Osteocyte (in vitro differentiated cells): ENCODE measurements at regions not wholly inside any gene's neighbourhood (a gene's known extent, or its start where the extent isn't known, plus 50 kb on each side); places are given as distances from the start of the nearest gene placed in this dataset.

ENCODE experiments used
- DNase-seq: peaks from one replicate; pipeline ENCODE4 v3.0.0; 2021; ENCODE audit warnings: mixed read lengths; ENCODE audit not compliant: unreplicated experiment; ENCODE audit errors: extremely low spot score
- H3K27ac Mint-ChIP-seq: one replicate; pipeline ENCODE4 v1.8.0; 2021; ENCODE audit warnings: mild to moderate bottlenecking, mixed read lengths; ENCODE audit not compliant: unreplicated experiment
- H3K27me3 Mint-ChIP-seq: one replicate; pipeline ENCODE4 v1.8.0; 2021; ENCODE audit warnings: mixed read lengths; ENCODE audit not compliant: unreplicated experiment
- H3K36me3 Mint-ChIP-seq: one replicate; pipeline ENCODE4 v1.8.0; 2021; ENCODE audit warnings: mixed read lengths; ENCODE audit not compliant: unreplicated experiment
- H3K4me1 Mint-ChIP-seq: one replicate; pipeline ENCODE4 v1.8.0; 2021; ENCODE audit warnings: mixed read lengths; ENCODE audit not compliant: unreplicated experiment
- H3K4me3 Mint-ChIP-seq: one replicate; pipeline ENCODE4 v1.8.0; 2021; ENCODE audit warnings: mild to moderate bottlenecking, moderate library complexity, mixed read lengths; ENCODE audit not compliant: unreplicated experiment
- H3K9me3 Mint-ChIP-seq: one replicate; pipeline ENCODE4 v1.8.0; 2021; ENCODE audit warnings: mixed read lengths; ENCODE audit not compliant: unreplicated experiment
- CTCF ChIP-seq: fragments of 200-600 bp; sonication (generic); IDR thresholded peaks from 2 replicates; pipeline ENCODE4 v1.5.0; 2021; ENCODE audit warnings: antibody characterized with exemption, mild to moderate bottlenecking, moderate library complexity

- no peak for DNase-seq
- Mint-ChIP-seq H3K4me3 (no peak overlapping the region), H3K27ac (no peak overlapping the region), H3K9me3 (no peaks in the 10 kb centered on the region), H3K4me1 (peaks cover 5% of the 10 kb centered on the region), H3K36me3 (no peaks in the 10 kb centered on the region), H3K27me3 (no peaks in the 10 kb centered on the region)
- no peak for TF ChIP-seq CTCF
These were observed 206.6 kb upstream of the IER5L start for GRCh38 chr9:129384491-129385210.

- Mint-ChIP-seq H3K27me3 (no peaks in the 10 kb centered on the region), H3K9me3 (no peaks in the 10 kb centered on the region), H3K27ac (peak overlapping the region; percentile 41), H3K4me1 (peaks cover 5% of the 10 kb centered on the region), H3K4me3 (peak overlapping the region; percentile 10), H3K36me3 (no peaks in the 10 kb centered on the region)
- DNase-seq, result no peak
- peak; percentile 42 for TF ChIP-seq CTCF
These were observed 205.8 kb upstream of the IER5L start for GRCh38 chr9:129383561-129384490.

- TF ChIP-seq CTCF, result no peak
These were observed 205.0 kb upstream of the IER5L start for GRCh38 chr9:129383019-129383560.

GRCh38 chr9:129382281-129383018 lies 204.4 kb upstream of the IER5L start:
- DNase-seq, result no peak
- H3K36me3 Mint-ChIP-seq, result no peaks in the 10 kb centered on the region
- peaks cover 5% of the 10 kb centered on the region for H3K4me1 Mint-ChIP-seq
- no peak overlapping the region for H3K4me3 Mint-ChIP-seq
- H3K9me3 Mint-ChIP-seq, result no peaks in the 10 kb centered on the region
- H3K27ac Mint-ChIP-seq, result no peak overlapping the region
- peaks cover 5% of the 10 kb centered on the region for H3K27me3 Mint-ChIP-seq
- TF ChIP-seq CTCF, result no peak

More at GRCh38 chr9:129383019-129383560, 205.0 kb upstream of the IER5L start:
- peaks cover under 1% of the 10 kb centered on the region for H3K27me3 Mint-ChIP-seq
- H3K4me3 Mint-ChIP-seq, result no peak overlapping the region
- no peak for DNase-seq
- peaks cover 5% of the 10 kb centered on the region for H3K4me1 Mint-ChIP-seq
- no peak overlapping the region for H3K27ac Mint-ChIP-seq
- H3K9me3 Mint-ChIP-seq, result no peaks in the 10 kb centered on the region
- H3K36me3 Mint-ChIP-seq, result no peaks in the 10 kb centered on the region
